Activated naive CD4-positive, alpha-beta T cell (primary cell): ENCODE measurements at regions not wholly inside any gene's neighbourhood (a gene's known extent, or its start where the extent isn't known, plus 50 kb on each side); places are given as distances from the start of the nearest gene placed in this dataset.

Source experiments
- DNase-seq, 4 experiments: peaks; one replicate each; lab custom pipeline; 2025; lab: John Stamatoyannopoulos, UW

GRCh38 chr10:44301781-44302355, 83.0 kb downstream of the CXCL12 start:
- no peak for DNase-seq

DNA sequence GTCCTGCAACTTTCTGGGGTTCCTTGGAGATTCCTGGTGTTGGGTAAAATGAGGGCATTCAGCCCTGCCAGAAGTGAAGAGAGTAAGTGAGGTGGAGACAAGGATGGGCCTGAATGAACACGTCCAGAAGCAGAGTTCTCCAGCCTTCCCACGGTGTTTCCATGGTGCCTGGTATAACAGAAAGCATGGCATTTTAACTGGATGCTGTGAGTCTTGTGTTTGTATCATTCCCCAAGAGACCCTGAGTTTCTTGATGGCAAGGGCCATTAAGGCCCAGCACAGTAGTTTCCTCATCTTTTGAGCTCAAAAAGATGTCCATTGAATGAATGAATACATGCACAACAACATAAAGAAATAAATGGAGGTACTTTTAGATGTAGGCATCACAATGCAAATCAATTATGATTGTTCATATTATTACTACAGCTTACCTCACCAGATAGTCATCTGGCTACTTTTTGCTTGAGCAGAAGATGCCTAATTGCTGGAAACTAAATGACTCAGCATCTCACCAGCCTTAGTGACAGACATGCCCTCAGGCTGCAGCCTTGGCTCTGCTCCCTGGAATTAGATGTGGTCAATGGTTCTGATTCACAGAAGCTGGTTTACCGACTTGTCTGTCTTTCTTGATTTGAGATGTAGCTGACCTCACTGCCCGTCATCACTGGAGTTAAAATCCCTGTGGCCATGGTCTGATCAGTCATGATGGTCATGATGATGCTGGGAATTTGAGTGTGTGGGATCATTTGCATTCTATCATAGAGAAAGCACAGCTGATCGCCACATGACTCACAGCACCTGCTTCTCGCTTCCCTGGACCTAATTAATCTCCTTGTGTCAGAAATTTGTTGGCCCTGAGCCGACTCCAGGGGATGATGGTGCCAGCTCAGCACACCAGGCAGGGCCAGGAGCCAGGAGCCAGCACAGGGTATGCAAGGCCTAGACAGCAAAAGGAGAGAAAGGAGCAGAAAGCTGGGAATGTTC, 83.9 kb downstream of the CXCL12 start:
- no peak for DNase-seq

GRCh38 chr10:44298713-44299112, 86.2 kb downstream of the CXCL12 start:
- DNase-seq, result no peak

DNA sequence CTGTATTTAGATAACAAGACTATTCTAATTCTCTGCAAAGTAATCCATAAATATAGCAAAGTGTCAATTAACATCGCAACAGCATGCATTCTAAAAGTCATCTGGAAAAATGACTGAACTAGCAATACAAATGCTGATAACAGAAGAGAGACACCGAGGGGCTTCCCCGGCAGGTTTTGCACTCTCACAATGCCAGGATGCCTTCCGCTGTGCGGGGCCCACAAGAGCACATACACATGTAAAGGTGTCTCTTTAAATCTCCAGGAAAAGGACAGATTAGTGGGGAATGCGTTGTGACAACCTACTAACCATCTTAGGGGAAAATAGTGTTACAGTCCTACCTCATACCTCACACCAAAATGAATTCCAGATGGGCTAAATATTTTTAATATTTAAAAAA, 86.9 kb downstream of the CXCL12 start:
- DNase-seq, result no peak

GRCh38 chr10:44295644-44296241, 89.2 kb downstream of the CXCL12 start:
- no peak for DNase-seq

DNA sequence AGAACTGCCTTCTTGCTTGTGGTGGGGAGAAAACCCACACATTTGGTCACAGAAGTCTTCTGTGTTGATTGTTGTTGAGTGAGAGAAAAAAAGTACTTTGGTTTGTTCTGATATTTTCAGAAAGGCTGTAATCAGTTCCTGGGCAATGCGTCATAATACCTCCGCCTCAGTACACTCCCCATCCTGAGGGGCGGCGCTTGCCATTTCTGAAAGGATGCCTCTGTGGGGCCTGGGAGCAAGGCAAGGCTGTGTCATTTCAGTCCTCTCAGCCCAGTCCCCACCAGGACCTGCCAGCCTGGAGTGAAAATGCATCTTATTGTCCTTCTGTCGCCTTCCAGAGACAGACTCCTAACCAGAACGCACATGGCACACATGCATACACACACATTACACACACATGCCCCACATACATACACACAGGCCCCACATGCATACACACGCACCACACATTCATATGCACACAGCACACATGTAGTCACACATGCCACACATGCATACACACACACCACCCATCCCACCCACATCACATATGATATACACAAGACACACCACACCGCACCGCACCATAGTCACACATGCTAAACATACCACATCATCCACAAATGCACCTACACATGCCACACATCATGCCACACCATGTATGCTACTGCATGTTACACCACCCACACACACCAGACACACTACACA, 90.0 kb downstream of the CXCL12 start:
- DNase-seq, result no peak

DNA sequence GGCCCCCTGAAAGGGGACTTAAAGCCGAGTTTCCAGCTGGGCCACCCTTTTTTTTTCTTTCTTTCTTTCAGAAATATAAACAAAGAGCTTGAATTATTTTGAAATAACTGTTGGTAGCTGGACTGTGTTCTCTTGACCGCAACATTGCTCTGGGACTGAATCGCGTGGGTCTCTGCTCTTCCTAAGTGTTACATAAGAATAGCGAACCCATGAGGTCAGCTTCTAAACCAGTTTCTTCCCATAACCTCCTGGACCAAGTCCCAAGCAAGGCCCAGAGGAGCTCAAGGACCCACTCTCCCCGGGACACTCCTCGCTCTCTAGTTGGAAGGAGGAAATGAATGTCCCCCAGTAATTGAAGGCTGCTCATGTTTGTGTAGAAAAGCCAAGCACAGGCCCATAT, 91.1 kb downstream of the CXCL12 start:
- DNase-seq, result no peak

DNA sequence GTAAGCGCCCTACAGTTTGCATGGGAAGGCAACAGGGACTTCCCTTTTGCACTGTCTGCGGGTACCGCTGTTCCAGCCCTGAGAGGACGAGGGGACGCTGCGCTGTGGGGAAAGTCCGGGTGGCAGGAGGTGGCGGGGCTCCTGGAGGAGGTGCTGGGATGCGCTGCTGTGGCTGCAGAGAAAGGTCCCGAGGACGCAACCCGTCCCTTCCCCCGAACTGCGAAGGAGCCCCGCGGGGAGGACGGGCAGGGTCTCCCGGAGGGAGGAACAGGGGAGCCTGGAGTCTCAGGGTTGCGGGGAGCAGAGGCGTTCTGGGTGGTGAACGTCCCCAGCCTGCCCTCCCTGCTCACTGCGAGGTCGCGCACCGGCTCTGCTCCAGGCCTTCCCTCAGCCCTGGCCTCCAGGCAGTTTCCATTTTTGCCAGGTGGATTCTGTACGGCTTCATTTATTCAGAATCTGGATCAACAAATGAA, 91.6 kb downstream of the CXCL12 start:
- no peak for DNase-seq

DNA sequence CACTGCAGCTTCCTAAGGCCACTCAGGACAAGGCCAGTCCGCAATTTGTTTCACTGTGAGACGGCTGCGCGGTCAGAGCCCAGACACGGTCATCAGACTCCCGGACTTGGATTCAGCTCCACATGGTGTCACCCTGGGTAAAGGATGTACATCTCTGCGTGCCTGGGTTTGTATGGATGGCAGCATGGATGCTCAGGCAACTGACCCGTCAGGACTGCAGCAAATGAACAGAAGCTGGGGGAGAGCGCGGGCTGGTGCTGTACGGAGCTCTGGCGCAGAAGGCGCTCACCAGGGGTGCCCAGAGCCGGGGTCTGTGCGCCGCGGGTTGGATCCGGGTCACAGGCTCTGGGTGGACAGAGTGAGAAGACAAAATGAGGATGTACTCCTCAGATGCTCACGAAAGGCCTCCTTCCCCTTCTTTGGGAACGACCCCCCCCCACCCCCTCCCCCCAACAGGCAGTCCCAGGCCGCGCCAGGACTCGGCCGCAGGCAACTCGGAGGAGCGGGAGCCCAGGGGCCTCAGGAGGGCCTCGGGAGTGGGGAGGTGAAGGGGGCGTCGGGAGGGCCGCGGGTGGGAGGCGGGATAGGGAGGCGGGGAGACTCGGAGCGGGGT, 92.4 kb downstream of the CXCL12 start:
- no peak for DNase-seq

DNA sequence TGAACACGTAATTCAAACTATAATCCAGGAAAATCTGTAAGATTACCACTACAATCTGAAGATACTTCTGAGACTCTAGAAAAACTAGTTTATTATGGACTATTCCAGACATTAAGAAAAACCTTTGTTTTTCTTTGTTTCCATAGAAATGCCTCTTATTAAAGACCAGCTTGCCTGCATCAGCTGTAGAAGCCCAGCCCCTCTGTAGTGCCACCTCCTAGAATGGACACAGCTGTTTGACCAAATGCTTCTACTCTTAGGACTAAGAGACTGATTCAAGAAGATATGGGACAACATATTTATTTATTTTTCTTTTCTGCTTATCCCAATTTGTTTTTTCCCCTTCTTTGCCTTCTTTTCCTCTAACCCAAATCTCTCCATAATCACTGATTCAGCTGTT, 93.8 kb downstream of the CXCL12 start:
- no peak for DNase-seq

DNA sequence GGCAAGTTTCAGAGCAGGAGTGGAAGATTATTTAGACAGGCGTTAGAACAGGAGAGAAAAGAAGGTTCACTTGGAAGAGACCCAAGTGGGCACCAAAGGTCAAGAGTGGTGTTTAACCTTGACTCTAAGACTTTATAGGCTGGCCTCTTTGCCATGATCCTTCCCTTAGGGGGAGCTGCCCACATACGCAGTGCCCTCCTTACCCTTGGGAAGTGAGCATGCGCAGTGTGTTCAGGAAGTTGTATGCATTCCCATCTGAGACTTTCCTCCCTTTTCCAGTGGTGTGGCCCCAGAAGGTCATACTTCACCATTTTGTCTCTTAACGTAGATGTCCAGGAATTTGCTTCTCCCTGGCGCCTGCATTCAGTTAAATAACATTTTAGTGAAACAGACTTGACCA, 95.8 kb downstream of the CXCL12 start:
- DNase-seq, result no peak

GRCh38 chr10:44287408-44287807, 97.5 kb downstream of the CXCL12 start:
- no peak for DNase-seq

- no peak for DNase-seq
These were observed 100.5 kb downstream of the CXCL12 start for GRCh38 chr10:44284198-44285084.

- DNase-seq, result no peak
These were observed 102.1 kb downstream of the CXCL12 start for GRCh38 chr10:44282626-44283300.

DNA sequence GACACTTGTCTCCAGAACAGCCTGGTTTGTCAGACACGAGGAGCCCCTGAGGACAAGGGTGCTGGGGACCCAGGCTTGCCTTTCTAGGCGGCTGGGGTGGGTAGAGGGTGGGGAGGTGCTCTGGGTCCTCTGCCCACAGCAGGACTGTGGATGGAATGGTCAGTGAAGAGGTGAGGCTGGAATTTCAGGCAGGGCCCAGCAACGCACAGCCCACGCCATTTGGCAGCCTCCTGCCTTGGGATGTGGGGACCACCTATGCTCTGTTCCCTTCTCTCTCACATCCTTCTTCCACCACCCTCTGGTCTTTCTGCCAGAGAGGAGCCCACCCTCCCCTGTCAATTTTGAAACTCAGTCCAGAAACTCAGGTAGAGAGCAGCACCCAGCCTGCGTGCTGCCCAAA, 103.2 kb downstream of the CXCL12 start:
- no peak for DNase-seq

DNA sequence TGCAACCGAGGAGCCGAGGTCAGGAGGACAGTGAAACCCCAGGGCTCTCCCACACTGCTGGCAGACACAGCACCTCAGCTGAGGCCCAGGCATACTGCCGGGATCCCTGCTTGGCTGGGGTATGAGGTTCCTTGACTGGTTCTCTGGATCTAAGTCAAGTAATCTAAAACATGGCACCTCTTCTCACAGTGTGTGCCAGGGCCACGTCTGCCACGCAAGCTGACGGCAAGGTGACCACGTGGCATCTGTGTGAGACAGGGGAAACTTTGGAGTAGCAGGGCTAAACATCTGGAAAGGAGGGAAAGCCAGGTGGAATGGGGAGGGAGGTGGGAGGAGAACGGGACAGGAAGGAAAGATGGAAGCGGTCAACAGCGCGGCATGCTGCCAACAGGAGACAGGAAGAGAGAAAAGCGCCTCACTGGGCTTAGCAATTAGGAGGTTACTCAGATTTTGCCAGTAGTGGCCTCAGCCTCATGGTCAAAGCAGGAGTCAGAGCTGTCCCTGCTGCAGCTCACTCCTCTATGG, 103.7 kb downstream of the CXCL12 start:
- no peak for DNase-seq

GRCh38 chr10:44280226-44281014, 104.5 kb downstream of the CXCL12 start:
- no peak for DNase-seq

DNA sequence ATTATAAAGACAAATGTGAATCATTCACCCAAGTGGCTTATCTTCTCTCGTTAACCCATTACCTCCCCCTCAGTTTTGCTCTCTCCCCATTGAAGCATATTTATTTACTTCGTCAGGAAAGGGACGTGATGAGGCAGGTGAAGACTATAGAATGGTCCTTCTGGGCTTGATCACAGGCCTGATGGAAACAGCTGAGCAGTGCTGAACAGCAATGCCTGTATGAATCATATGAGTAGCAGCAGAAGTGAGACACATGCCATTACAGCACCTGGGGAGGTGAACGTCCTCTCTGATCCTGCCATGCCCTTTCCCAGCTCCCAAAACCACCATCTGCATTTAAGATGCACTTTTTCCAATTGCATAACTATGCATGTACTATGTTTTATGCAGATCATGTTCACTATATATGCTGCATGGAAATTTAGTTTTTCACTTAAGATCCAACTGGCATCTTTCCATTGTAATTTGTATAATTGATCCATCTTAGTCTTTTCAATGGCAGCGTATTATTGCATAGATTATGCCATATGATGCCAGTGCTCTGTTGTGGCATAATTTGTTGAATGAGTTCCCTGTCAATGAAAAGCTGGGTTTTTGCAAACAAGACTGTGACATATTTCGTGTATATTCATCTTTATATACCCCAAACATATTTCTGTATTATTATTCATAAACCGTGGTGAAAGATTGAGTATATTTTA, 105.3 kb downstream of the CXCL12 start:
- no peak for DNase-seq
